BE2C (cell line): ENCODE measurements at regions not wholly inside any gene's neighbourhood (a gene's known extent, or its start where the extent isn't known, plus 50 kb on each side); places are given as distances from the start of the nearest gene placed in this dataset.

Source experiments
- DNase-seq: peaks from one replicate; pipeline ENCODE4 v3.0.0-alpha.2; 2020
- H3K27me3 ChIP-seq: fragments of 250-450 bp; sonication (Bioruptor Pico); 2 replicates; pipeline ENCODE4 v1.5.1; 2020; ENCODE audit warnings: mild to moderate bottlenecking
- H3K36me3 ChIP-seq: fragments of 250-450 bp; sonication (Bioruptor Pico); 2 replicates; pipeline ENCODE4 v1.5.1; 2020; ENCODE audit warnings: mild to moderate bottlenecking
- H3K4me1 ChIP-seq: fragments of 250-450 bp; sonication (Bioruptor Pico); 2 replicates; pipeline ENCODE4 v1.5.1; 2020
- H3K4me3 ChIP-seq: 2 replicates; pipeline ENCODE4 v1.5.1; 2011; ENCODE audit warnings: low read depth, low read length
- H3K9me3 ChIP-seq: fragments of 250-450 bp; sonication (Bioruptor Pico); 2 replicates; pipeline ENCODE4 v1.5.1; 2020
- TF ChIP-seq, protein P1 (sequence below): IDR thresholded peaks from 2 replicates; pipeline ENCODE4 v1.5.1; 2012; ENCODE audit warnings: mild to moderate bottlenecking, low read depth, low read length

GRCh38 chr19:27876489-27876888, 1336.5 kb downstream of the UQCRFS1 start:
- TF ChIP-seq, protein P1, sequence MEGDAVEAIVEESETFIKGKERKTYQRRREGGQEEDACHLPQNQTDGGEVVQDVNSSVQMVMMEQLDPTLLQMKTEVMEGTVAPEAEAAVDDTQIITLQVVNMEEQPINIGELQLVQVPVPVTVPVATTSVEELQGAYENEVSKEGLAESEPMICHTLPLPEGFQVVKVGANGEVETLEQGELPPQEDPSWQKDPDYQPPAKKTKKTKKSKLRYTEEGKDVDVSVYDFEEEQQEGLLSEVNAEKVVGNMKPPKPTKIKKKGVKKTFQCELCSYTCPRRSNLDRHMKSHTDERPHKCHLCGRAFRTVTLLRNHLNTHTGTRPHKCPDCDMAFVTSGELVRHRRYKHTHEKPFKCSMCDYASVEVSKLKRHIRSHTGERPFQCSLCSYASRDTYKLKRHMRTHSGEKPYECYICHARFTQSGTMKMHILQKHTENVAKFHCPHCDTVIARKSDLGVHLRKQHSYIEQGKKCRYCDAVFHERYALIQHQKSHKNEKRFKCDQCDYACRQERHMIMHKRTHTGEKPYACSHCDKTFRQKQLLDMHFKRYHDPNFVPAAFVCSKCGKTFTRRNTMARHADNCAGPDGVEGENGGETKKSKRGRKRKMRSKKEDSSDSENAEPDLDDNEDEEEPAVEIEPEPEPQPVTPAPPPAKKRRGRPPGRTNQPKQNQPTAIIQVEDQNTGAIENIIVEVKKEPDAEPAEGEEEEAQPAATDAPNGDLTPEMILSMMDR = no peak

DNA sequence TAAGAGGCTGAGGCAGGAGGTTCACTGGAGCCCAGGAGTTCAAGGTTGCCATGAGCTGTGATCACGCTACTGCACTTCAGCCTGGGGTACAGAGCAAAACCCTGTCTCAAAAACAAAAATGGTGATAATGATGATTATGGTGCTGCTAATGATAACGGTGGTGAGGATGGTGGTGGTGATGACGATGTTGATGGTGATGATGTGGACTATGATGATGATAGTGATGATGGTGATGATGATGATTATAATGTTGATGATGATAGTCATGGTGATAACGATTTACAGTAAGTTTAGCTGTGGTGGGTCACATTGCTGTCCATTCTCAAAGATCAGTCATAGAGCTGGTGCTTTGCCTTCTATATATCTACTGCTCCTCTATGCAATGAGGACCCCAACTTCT, 1340.6 kb downstream of the UQCRFS1 start:
- no peak for DNase-seq
- H3K36me3 ChIP-seq = no peaks in the 10 kb centered on the region
- H3K9me3 ChIP-seq = no peaks in the 10 kb centered on the region; the same call in 1 of the 2 replicates
- H3K27me3 ChIP-seq = no peaks in the 10 kb centered on the region
- H3K4me1 ChIP-seq = no peaks in the 10 kb centered on the region
- H3K4me3 ChIP-seq = no peak overlapping the region
- TF ChIP-seq, protein P1 = no peak

More at GRCh38 chr19:27876489-27876888, 1336.5 kb downstream of the UQCRFS1 start:
- no peaks in the 10 kb centered on the region; the same call in 1 of the 2 replicates for H3K9me3 ChIP-seq
- H3K36me3 ChIP-seq = no peaks in the 10 kb centered on the region
- DNase-seq = no peak
- H3K27me3 ChIP-seq = no peaks in the 10 kb centered on the region
- H3K4me1 ChIP-seq = no peaks in the 10 kb centered on the region
- H3K4me3 ChIP-seq = no peak overlapping the region

DNA sequence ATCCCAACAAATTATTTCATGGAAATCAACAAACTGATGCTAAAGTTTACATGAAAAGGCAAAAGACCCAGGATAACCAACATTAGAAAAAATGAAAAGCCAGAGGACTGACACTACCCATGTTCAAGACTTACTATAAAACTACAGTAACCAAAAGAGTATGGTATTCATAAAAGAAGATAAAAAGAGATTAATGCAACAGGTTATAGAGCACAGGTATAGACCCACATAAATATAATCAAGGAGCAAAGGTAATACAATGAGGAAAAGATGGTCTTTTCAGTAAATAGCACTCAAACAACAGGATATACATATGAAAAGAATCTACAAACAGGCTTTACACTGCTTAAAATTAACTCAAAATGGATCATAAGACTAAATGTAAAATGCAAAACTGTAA, 1342.7 kb downstream of the UQCRFS1 start:
- Histone ChIP-seq H3K36me3 (no peaks in the 10 kb centered on the region), H3K4me1 (no peaks in the 10 kb centered on the region), H3K4me3 (no peak overlapping the region), H3K27me3 (no peaks in the 10 kb centered on the region), H3K9me3 (no peaks in the 10 kb centered on the region; the same call in 1 of the 2 replicates)
- DNase-seq = no peak
- TF ChIP-seq, protein P1 = no peak

GRCh38 chr19:27868007-27868406, 1344.9 kb downstream of the UQCRFS1 start:
- Histone ChIP-seq H3K4me1 (no peaks in the 10 kb centered on the region), H3K36me3 (no peaks in the 10 kb centered on the region), H3K9me3 (no peaks in the 10 kb centered on the region), H3K27me3 (no peaks in the 10 kb centered on the region), H3K4me3 (no peak overlapping the region)
- TF ChIP-seq, protein P1 = no peak
- no peak for DNase-seq

DNA sequence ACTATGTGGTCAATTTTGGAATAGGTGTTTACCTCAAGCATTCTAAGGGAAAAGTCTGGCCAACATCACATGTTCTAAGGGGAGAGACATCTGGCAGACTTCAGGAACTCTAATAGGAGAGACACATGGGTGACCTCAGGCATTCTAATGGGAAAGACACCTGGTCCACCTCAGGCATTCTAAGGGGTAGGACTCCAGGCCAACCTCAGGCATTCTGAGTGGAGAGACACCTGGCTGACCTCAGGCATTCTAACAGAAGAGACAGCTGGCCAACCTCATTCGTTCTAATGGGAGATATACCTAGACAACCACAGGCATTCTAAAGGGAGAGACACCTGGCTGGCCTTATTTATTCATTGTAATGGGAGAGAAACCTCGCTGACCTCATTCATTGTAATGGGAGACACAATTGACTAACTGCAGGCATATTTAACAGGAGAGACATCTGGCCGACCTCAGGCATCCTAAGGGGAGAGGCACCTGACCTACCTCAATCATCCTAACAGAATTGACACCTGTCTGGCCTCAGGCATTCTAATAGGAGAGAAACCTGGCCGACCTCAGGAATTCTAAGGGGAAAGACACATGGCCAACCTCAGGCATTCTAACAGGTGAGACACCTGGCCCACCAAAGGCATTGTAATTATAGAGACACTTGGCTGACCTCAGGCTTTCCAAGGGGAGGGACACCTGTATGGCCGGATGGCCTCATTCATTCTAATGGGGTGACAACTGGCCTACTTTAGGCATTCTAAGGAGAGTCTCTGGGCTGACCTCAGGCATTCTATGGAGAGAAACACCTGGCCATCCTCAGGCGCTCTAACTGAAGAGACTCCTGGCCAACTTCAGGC, 1346.8 kb downstream of the UQCRFS1 start:
- DNase-seq = no peak
- H3K9me3 ChIP-seq = no peaks in the 10 kb centered on the region
- H3K4me1 ChIP-seq = no peaks in the 10 kb centered on the region
- no peak overlapping the region for H3K4me3 ChIP-seq
- H3K36me3 ChIP-seq = no peaks in the 10 kb centered on the region
- TF ChIP-seq, protein P1 = no peak
- no peaks in the 10 kb centered on the region for H3K27me3 ChIP-seq

- no peak overlapping the region for H3K4me3 ChIP-seq
- no peaks in the 10 kb centered on the region for H3K4me1 ChIP-seq
- no peaks in the 10 kb centered on the region for H3K9me3 ChIP-seq
- H3K36me3 ChIP-seq = no peaks in the 10 kb centered on the region
- H3K27me3 ChIP-seq = no peaks in the 10 kb centered on the region
- TF ChIP-seq, protein P1 = no peak
- DNase-seq = no peak
These were observed 1351.5 kb downstream of the UQCRFS1 start for GRCh38 chr19:27861411-27861975.
